Adrenal gland (tissue), 9 donors: ENCODE measurements at regions not wholly inside any gene's neighbourhood (a gene's known extent, or its start where the extent isn't known, plus 50 kb on each side); places are given as distances from the start of the nearest gene placed in this dataset.

ENCODE experiments used
- DNase-seq, 7 donors: peaks; one replicate each; pipeline ENCODE4 v3.0.0-alpha.2; 2019 to 2020
- H3K27ac ChIP-seq, 5 donors: fragments of 200-600 bp; sonication (generic) in 4 of 5; 1 replicate in 3 of 5; 2 replicates in 2 of 5; pipeline versions ENCODE4 v1.5.1 to v1.8.0; 2016 to 2020; ENCODE audit warnings: mild to moderate bottlenecking in 1 of 5
- H3K27me3 ChIP-seq: fragments of 200-600 bp; 2 replicates; pipeline ENCODE4 v1.8.0; 2021
- H3K36me3 ChIP-seq, 2 donors: fragments of 200-600 bp; replicated peaks in 1 of 2; 1 replicate in 1 of 2; 2 replicates in 1 of 2; pipeline versions ENCODE4 v1.5.1 to v1.8.0; 2018 to 2022
- H3K4me1 ChIP-seq, 2 donors: fragments of 200-600 bp; replicated peaks in 1 of 2; 1 replicate in 1 of 2; 2 replicates in 1 of 2; pipeline versions ENCODE4 v1.5.1 to v1.8.0; 2018 to 2021
- H3K4me3 ChIP-seq, 4 donors: fragments of 200-600 bp; sonication (generic) in 3 of 4; one replicate each; pipeline ENCODE4 v1.5.1; 2016 to 2018
- H3K9me3 ChIP-seq, 3 donors: fragments of 200-600 bp; sonication (generic) in 1 of 3; replicated peaks in 1 of 3; 1 replicate in 2 of 3; 2 replicates in 1 of 3; pipeline versions ENCODE4 v1.5.1 to v1.8.0; 2016 to 2021
- CTCF ChIP-seq, 6 experiments: fragments of 450-650 bp in 4 of 6; fragments of 200-600 bp in 2 of 6; sonication (generic) in 1 of 6; IDR thresholded peaks; 1 replicate in 5 of 6; 2 replicates in 1 of 6; pipeline versions ENCODE4 v1.5.1 to v1.8.0; 2016 to 2021; ENCODE audit warnings: antibody characterized with exemption in 6 of 6, mild to moderate bottlenecking in 2 of 6, moderate library complexity in 1 of 6
- POLR2A ChIP-seq, 2 donors: fragments of 450-650 bp; IDR thresholded peaks; one replicate each; pipeline ENCODE4 v1.6.1; 2017; ENCODE audit warnings: antibody characterized with exemption in 2 of 2, mild to moderate bottlenecking in 2 of 2, moderate library complexity in 1 of 2
- WGBS, 4 donors: extraction: QIAGEN DNeasy Blood & Tissue Kit in 2 of 4; methylation state at CpG; one replicate each; pipeline versions ENCODE4 v1.1.5 to v1.1.7; 2013 to 2017; 5-methylcytosine and 5-hydroxymethylcytosine counted together
- intact Hi-C, 2 donors: fragments of 100-400 bp; cut with DNase I; formaldehyde crosslinking; loops; one replicate each; pipeline versions ENCODE4 v1.14.1 to v1.15.0; 2022 to 2023
- donor health status: healthy with polysubstance abuse.
- donor health status: Bipolar disorder and iron deficiency.
- donor health status: DM: yes; HTN: yes; CAD: no.
- donor health status: DM: no; HTN: no; CAD: no.
- donor health status: DM: no; HTN: no; CAD: no.

GRCh38 chr18:78671551-78671950, 308.1 kb upstream of the SALL3 start:
- no peaks in the 10 kb centered on the region for H3K36me3 ChIP-seq
- no peaks in the 10 kb centered on the region for H3K27me3 ChIP-seq
- H3K9me3 ChIP-seq: no peaks in the 10 kb centered on the region
- no peak for TF ChIP-seq POLR2A (IDR thresholded peaks at IDR 0.05)
- TF ChIP-seq CTCF (IDR thresholded peaks at IDR 0.05): no peak
- no peaks in the 10 kb centered on the region for H3K4me1 ChIP-seq
- H3K27ac ChIP-seq: no peak overlapping the region
- DNase-seq: no peak
- WGBS, 4 donors: 73 to 83% (median 77%) methylated on average over 15 of the region's 15 CpGs
- H3K4me3 ChIP-seq: no peak overlapping the region
- intact Hi-C loops: no loop called here

GRCh38 chr18:78672862-78673446, 306.7 kb upstream of the SALL3 start:
- intact Hi-C loops: no loop called here
- TF ChIP-seq CTCF (IDR thresholded peaks at IDR 0.05): no peak
- no peak for TF ChIP-seq POLR2A (IDR thresholded peaks at IDR 0.05)
- 69 to 81% (median 72%) methylated on average over 6 to 21 of the region's 21 CpGs for WGBS, 4 donors
- Histone ChIP-seq H3K36me3 (no peaks in the 10 kb centered on the region), H3K27ac (no peak overlapping the region), H3K4me3 (no peak overlapping the region), H3K9me3 (no peaks in the 10 kb centered on the region), H3K4me1 (no peaks in the 10 kb centered on the region), H3K27me3 (no peaks in the 10 kb centered on the region)
- no peak for DNase-seq

- H3K9me3 ChIP-seq: no peaks in the 10 kb centered on the region
- H3K4me1 ChIP-seq: no peaks in the 10 kb centered on the region
- H3K4me3 ChIP-seq: no peak overlapping the region
- no peak for DNase-seq
- no peaks in the 10 kb centered on the region for H3K36me3 ChIP-seq
- intact Hi-C loops: no loop called here
- no peak overlapping the region for H3K27ac ChIP-seq
- 71 to 79% (median 76%) methylated on average over 10 to 19 of the region's 19 CpGs for WGBS, 4 donors
- TF ChIP-seq CTCF (IDR thresholded peaks at IDR 0.05) (no peak), POLR2A (IDR thresholded peaks at IDR 0.05) (no peak)
- no peaks in the 10 kb centered on the region for H3K27me3 ChIP-seq
Observed at GRCh38 chr18:78673516-78674321, 305.9 kb upstream of the SALL3 start.

GRCh38 chr18:78675231-78675630, 304.4 kb upstream of the SALL3 start:
- 70 to 83% (median 81%) methylated on average over 4 to 8 of the region's 8 CpGs for WGBS, 4 donors
- Histone ChIP-seq H3K36me3 (no peaks in the 10 kb centered on the region), H3K27me3 (no peaks in the 10 kb centered on the region), H3K4me1 (no peaks in the 10 kb centered on the region), H3K9me3 (no peaks in the 10 kb centered on the region), H3K4me3 (no peak overlapping the region), H3K27ac (no peak overlapping the region)
- intact Hi-C loops: no loop called here
- no peak for DNase-seq
- TF ChIP-seq CTCF (IDR thresholded peaks at IDR 0.05) (no peak), POLR2A (IDR thresholded peaks at IDR 0.05) (no peak)
